KMS-11 (cell line): ENCODE measurements at regions not wholly inside any gene's neighbourhood (a gene's known extent, or its start where the extent isn't known, plus 50 kb on each side); places are given as distances from the start of the nearest gene placed in this dataset.
"Not testable (repeated sequence)": the region's sequence is repeated elsewhere in the genome, so short reads cannot be mapped to it uniquely, and the experiment has no call there.

Experiments used
- H2AFZ ChIP-seq: fragments of 200-600 bp; sonication (generic); 2 replicates; pipeline ENCODE4 v1.6.1; 2016; ENCODE audit warnings: antibody characterized with exemption, mixed run types, low read depth
- H3K27ac ChIP-seq: fragments of 200-600 bp; sonication (generic); 2 replicates; pipeline ENCODE4 v1.6.1; 2016; ENCODE audit warnings: mild to moderate bottlenecking, mixed run types
- H3K27me3 ChIP-seq: fragments of 200-600 bp; sonication (generic); 2 replicates; pipeline ENCODE4 v1.6.1; 2017; ENCODE audit warnings: mild to moderate bottlenecking, low read depth, mixed run types, moderate library complexity; ENCODE audit not compliant: insufficient read depth
- H3K36me3 ChIP-seq: fragments of 200-600 bp; sonication (generic); 2 replicates; pipeline ENCODE4 v1.6.1; 2017; ENCODE audit warnings: mild to moderate bottlenecking, mixed run types; ENCODE audit not compliant: insufficient read depth
- H3K4me1 ChIP-seq: fragments of 200-600 bp; sonication (generic); 2 replicates; pipeline ENCODE4 v1.6.1; 2016; ENCODE audit warnings: mild to moderate bottlenecking, low read depth, mixed run types; ENCODE audit not compliant: poor library complexity, severe bottlenecking
- H3K4me2 ChIP-seq: fragments of 200-600 bp; sonication (generic); 2 replicates; pipeline ENCODE4 v1.7.0; 2016; ENCODE audit warnings: mild to moderate bottlenecking, mixed run types
- H3K4me3 ChIP-seq: fragments of 200-600 bp; sonication (generic); IDR thresholded peaks from 2 replicates; pipeline ENCODE4 v1.6.1; 2017; ENCODE audit warnings: low read depth, low read length, mixed read lengths; ENCODE audit not compliant: insufficient read depth
- H3K79me2 ChIP-seq: fragments of 200-600 bp; sonication (generic); 2 replicates; pipeline ENCODE4 v1.6.1; 2016; ENCODE audit warnings: low read depth, mixed run types; ENCODE audit not compliant: insufficient read depth
- H3K9ac ChIP-seq: fragments of 200-600 bp; sonication (generic); 2 replicates; pipeline ENCODE4 v1.6.1; 2016; ENCODE audit warnings: mild to moderate bottlenecking, mixed run types
- H4K20me1 ChIP-seq: fragments of 200-600 bp; sonication (generic); 2 replicates; pipeline ENCODE4 v1.6.1; 2016; ENCODE audit warnings: mild to moderate bottlenecking, mixed run types; ENCODE audit not compliant: insufficient read depth

GRCh38 chr2:111301677-111302076 lies 181.0 kb downstream of the BCL2L11 start:
- H3K79me2 ChIP-seq, H2AFZ ChIP-seq, H3K4me1 ChIP-seq, H3K27ac ChIP-seq, H3K4me2 ChIP-seq, H3K4me3 ChIP-seq, H3K9ac ChIP-seq, H3K36me3 ChIP-seq, H3K27me3 ChIP-seq, H4K20me1 ChIP-seq: not testable (repeated sequence)

- H3K27me3 ChIP-seq, H3K36me3 ChIP-seq, H3K79me2 ChIP-seq, H3K4me2 ChIP-seq, H3K27ac ChIP-seq, H3K4me1 ChIP-seq, H3K4me3 ChIP-seq, H2AFZ ChIP-seq, H4K20me1 ChIP-seq, H3K9ac ChIP-seq: not testable (repeated sequence)
Observed at GRCh38 chr2:111302397-111303218, 181.9 kb downstream of the BCL2L11 start.

DNA sequence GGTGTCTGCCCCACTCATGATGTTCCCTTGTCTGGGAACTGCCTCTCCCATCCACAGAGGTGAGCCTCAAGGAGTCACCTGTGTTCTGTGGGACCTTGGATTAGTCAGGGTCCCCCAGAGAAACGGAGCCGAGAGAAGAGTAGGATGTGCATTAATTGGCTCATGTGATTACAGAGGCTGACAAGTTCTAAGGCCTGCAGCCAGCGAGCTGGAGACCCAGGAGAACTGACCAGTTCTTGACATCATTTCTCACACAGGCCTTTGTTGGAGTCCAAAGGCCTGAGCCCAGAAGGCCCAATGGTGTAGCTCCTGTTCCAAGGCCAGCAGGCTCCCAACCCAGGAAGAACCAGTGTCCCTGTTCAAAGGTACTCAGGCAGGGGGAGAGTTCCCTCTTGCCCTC lies 186.6 kb downstream of the BCL2L11 start:
- not testable (repeated sequence) for H3K9ac ChIP-seq, H3K36me3 ChIP-seq, H3K79me2 ChIP-seq, H3K4me3 ChIP-seq, H3K4me1 ChIP-seq, H2AFZ ChIP-seq, H3K27ac ChIP-seq, H3K4me2 ChIP-seq, H3K27me3 ChIP-seq, H4K20me1 ChIP-seq

DNA sequence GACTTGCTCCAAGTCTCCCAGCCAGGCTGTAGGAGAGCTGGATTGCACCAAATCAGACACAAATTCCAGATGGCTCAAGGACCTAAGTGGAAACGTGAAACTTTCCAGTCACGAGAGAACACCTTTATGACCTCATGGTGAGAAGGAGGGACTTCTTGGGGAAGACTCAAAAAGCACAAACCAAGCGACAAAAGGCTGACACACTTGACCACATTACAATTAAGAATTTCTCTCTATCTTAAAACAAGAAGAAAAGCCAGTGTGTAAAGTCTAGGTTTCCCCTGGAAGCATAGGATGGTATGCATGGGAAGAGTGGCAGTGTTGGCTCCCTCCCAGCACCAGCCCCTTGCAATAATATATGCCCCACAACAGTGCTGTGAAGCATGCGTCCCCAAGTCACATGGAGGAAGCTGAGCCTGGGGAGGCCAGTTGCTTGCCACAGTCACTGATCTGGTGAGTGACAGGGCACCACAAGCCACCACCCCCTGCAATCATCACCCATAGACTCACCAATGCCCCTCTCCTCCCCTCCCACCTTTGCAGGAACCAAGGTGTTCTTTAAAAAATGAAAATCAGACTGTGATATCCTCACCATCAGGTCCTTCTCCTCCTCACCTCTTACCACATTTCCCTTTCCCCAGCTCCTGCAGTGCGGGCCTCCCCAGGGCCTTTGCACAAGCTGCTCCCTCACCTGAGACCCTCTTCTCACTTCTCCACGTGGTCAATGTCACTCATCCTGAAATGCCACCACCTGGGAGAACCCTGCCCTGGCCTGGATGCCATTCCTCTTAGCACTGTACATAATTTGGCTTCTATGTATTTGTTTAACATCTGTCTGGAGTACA lies 188.7 kb downstream of the BCL2L11 start:
- not testable (repeated sequence) for H3K9ac ChIP-seq, H4K20me1 ChIP-seq, H3K4me2 ChIP-seq, H3K4me3 ChIP-seq, H3K79me2 ChIP-seq, H3K27me3 ChIP-seq, H3K36me3 ChIP-seq, H3K27ac ChIP-seq, H2AFZ ChIP-seq, H3K4me1 ChIP-seq

DNA sequence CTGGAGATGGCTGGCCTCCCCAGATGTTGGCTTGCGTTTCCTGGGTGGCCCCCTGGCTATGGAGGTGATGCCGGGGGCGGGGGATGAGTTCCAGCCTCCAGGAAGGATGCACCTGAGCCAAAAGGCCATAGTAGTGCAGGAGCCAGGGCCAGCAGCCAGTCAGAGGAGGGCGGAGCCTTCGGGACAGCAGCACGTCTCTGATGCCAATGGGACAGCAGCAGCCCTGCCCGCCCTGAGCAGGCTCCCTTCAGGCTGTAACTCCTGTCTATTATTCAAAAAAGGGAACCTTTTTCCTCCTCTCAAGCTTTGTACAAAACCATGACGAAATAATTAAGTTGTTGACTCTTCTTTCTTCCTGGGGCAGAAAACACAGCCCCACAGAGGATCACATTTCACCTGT lies 189.7 kb downstream of the BCL2L11 start:
- not testable (repeated sequence) for H3K4me3 ChIP-seq, H3K36me3 ChIP-seq, H3K27ac ChIP-seq, H3K4me2 ChIP-seq, H3K79me2 ChIP-seq, H3K4me1 ChIP-seq, H3K27me3 ChIP-seq, H4K20me1 ChIP-seq, H2AFZ ChIP-seq, H3K9ac ChIP-seq

DNA sequence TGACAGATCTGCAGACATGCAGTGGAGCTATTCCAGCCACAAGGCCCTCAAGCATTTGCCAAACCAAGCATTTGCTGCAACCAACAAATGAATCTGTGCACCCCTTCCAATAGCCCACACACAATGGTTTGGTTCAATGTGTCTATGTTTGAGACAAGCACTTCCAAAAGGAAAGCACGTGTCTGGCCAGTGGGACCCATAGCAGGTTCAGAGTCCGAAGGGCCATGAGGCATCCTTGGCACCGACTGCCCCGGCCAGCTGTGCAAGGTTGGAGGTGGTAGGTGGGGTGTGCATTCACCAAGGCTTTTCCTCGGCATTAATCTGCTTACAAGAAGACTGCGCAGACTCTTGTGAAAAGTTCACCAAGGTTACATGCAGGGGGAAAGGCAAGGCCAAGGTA lies 190.9 kb downstream of the BCL2L11 start:
- not testable (repeated sequence) for H4K20me1 ChIP-seq, H3K4me2 ChIP-seq, H3K4me3 ChIP-seq, H3K9ac ChIP-seq, H3K79me2 ChIP-seq, H3K27ac ChIP-seq, H2AFZ ChIP-seq, H3K4me1 ChIP-seq, H3K27me3 ChIP-seq, H3K36me3 ChIP-seq

DNA sequence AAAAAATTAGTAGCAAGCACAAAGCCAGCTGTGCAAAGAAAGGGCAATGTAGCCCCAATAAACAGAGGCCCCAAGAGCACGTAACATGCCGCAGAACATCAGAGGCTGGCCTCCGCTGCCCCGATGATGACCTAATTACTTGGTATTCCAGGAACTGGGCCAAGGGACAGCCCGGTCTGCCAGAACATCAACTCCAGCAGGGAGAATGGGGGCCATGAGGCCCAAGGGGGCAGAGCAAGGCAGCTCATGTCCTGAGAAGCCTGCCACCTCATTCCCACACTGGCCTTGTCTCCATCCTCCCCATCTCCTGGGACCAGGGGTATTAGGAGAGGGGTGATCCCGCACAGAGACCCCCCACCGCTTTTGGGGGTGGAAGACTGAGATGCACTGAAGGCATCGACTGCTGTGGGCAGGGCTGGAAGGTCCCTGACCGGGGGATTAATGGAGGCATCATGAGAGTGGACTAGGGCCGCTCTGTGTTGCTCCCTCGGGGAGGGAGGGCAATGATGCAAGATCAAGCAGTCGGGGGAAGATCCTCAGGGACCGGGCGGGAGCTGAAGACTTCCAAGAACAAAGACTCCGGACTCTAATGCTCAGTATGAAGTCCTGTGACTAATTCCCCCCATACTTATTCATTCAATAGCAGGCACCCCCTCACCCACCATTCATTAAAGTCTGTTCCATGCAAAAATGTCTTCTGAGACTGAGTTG lies 192.3 kb downstream of the BCL2L11 start:
- not testable (repeated sequence) for H3K36me3 ChIP-seq, H3K4me1 ChIP-seq, H3K27ac ChIP-seq, H4K20me1 ChIP-seq, H2AFZ ChIP-seq, H3K9ac ChIP-seq, H3K4me3 ChIP-seq, H3K27me3 ChIP-seq, H3K79me2 ChIP-seq, H3K4me2 ChIP-seq

DNA sequence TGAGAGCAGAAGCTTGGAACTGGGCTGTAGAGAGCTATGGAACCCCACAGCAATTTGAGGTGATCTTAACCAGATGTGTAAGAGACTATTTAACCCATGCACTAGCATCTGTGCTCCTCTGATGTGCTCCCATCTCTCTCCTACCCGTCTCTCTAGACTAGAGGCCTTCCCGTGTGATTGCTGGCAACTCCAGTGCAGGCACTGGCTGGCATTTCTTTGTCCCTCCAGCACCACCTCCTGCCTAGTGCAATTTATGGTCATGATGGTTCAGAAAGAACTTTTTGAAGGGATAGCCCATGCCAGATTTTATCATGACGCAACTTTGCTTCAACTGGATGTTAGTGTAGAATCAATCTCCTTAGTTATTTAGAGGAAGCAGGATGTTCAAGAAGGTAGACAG lies 193.0 kb downstream of the BCL2L11 start:
- not testable (repeated sequence) for H3K4me3 ChIP-seq, H3K9ac ChIP-seq, H3K36me3 ChIP-seq, H3K4me1 ChIP-seq, H3K4me2 ChIP-seq, H4K20me1 ChIP-seq, H3K79me2 ChIP-seq, H3K27me3 ChIP-seq, H3K27ac ChIP-seq, H2AFZ ChIP-seq

DNA sequence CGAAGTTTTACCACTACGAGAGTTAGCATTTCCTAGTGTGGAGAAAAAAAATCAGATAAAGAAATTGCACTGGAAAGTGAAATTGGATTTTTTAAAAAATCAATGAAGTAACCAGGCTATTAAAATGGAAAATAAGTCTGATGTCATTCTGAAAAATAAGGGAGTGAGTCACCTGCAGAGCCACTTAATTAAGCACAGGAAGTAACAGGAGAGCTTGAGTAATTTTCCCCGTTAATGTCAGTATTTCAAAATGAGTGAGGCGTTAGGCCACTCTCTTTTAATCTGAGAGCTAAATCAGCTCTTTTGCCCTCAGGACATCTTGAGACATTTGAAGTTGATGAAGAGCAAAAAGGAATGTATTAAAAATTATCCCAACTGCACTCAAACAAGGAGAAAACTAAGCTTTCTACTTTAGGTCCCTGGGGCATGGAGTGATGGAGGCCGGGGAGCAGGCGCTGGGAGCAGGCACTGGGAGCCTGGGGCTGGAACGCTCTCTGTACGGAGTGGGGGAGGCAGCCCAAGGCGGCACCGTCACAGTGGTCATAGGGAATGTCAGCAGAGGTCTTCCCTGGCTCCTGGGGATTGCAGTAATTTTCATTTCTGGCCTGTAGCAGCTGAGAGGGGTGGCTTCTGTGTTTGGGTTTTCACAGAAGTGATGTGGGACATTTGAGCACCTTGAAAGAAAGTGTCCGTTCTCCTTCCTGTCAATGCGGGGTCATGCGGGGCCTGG lies 194.6 kb downstream of the BCL2L11 start:
- not testable (repeated sequence) for H3K4me3 ChIP-seq, H4K20me1 ChIP-seq, H3K27ac ChIP-seq, H3K36me3 ChIP-seq, H3K79me2 ChIP-seq, H3K27me3 ChIP-seq, H3K4me2 ChIP-seq, H2AFZ ChIP-seq, H3K4me1 ChIP-seq, H3K9ac ChIP-seq
